Left hindlimb (tissue), 1 donor: ENCODE measurements at regions not wholly inside any gene's neighbourhood (a gene's known extent, or its start where the extent isn't known, plus 50 kb on each side); places are given as distances from the start of the nearest gene placed in this dataset.
"Not testable (repeated sequence)": the region's sequence is repeated elsewhere in the genome, so short reads cannot be mapped to it uniquely, and the experiment has no call there.

Experiments
- DNase-seq: peaks from one replicate; pipeline ENCODE4 v3.0.0-alpha.2; 2018

GRCh38 chr5:135279328-135279727 is 119.7 kb downstream of the MACROH2A1 start:
- no peak for DNase-seq

- no peak for DNase-seq
Observed at GRCh38 chr5:135276151-135276550, 122.9 kb downstream of the MACROH2A1 start.

GRCh38 chr5:135273212-135273611 is 125.8 kb downstream of the MACROH2A1 start:
- no peak for DNase-seq

- DNase-seq, result no peak
Observed at GRCh38 chr5:135272311-135272805, 126.7 kb downstream of the MACROH2A1 start.

GRCh38 chr5:135271533-135272310 is 127.3 kb downstream of the MACROH2A1 start:
- DNase-seq, result peak; percentile 37

- DNase-seq, result peak; percentile 76
Observed at GRCh38 chr5:135269931-135270421, 129.1 kb downstream of the MACROH2A1 start.

GRCh38 chr5:135269199-135269598 is 129.8 kb downstream of the MACROH2A1 start:
- DNase-seq, result no peak

- no peak for DNase-seq
Observed at GRCh38 chr5:135266975-135267374, 132.1 kb downstream of the MACROH2A1 start.

- DNase-seq, result no peak
Observed at GRCh38 chr5:135266303-135266635, 132.8 kb downstream of the MACROH2A1 start.

- DNase-seq, result no peak
Observed at GRCh38 chr5:135265497-135266302, 133.3 kb downstream of the MACROH2A1 start.

- DNase-seq, result no peak
Observed at GRCh38 chr5:135264451-135265440, 134.3 kb downstream of the MACROH2A1 start.

GRCh38 chr5:135263022-135263668 is 135.9 kb downstream of the MACROH2A1 start:
- DNase-seq, result no peak

GRCh38 chr5:135262364-135262763 is 136.7 kb downstream of the MACROH2A1 start:
- no peak for DNase-seq

- not testable (repeated sequence) for DNase-seq
Observed at GRCh38 chr5:135260108-135260507, 138.9 kb downstream of the MACROH2A1 start.

GRCh38 chr5:135255461-135256178 is 143.4 kb downstream of the MACROH2A1 start:
- DNase-seq, result no peak

- no peak for DNase-seq
Observed at GRCh38 chr5:135254183-135254582, 144.8 kb downstream of the MACROH2A1 start.

- DNase-seq, result peak; percentile 13
Observed at GRCh38 chr5:135253601-135254178, 145.3 kb downstream of the MACROH2A1 start.

- peak; percentile 14 for DNase-seq
Observed at GRCh38 chr5:135251093-135251492, 147.9 kb downstream of the MACROH2A1 start.

- DNase-seq, result no peak
Observed at GRCh38 chr5:135250671-135251070, 148.4 kb downstream of the MACROH2A1 start.

- DNase-seq, result no peak
Observed at GRCh38 chr5:135249658-135250057, 149.4 kb downstream of the MACROH2A1 start.

- DNase-seq, result peak; percentile 18
Observed at GRCh38 chr5:135248801-135249231, 150.2 kb downstream of the MACROH2A1 start.
